HuH-7 (cell line): ENCODE measurements at regions not wholly inside any gene's neighbourhood (a gene's known extent, or its start where the extent isn't known, plus 50 kb on each side); places are given as distances from the start of the nearest gene placed in this dataset.

Experiments used
- DNase-seq: peaks from one replicate; pipeline ENCODE4 v3.0.0; 2011; ENCODE audit warnings: low spot score

- DNase-seq: no peak
Observed at GRCh38 chr18:64615021-64615420, 466.1 kb upstream of the LINC00305 start.

GRCh38 chr18:64614446-64614845 lies 465.6 kb upstream of the LINC00305 start:
- no peak for DNase-seq

- no peak for DNase-seq
Observed at GRCh38 chr18:64592246-64592645, 443.4 kb upstream of the LINC00305 start.

GRCh38 chr18:64589000-64589399 lies 440.1 kb upstream of the LINC00305 start:
- DNase-seq: no peak

GRCh38 chr18:64566456-64566855 lies 417.6 kb upstream of the LINC00305 start:
- no peak for DNase-seq

GRCh38 chr18:64562651-64563050 lies 413.8 kb upstream of the LINC00305 start:
- DNase-seq: no peak

- DNase-seq: no peak
Observed at GRCh38 chr18:64546451-64546850, 397.6 kb upstream of the LINC00305 start.

- DNase-seq: no peak
Observed at GRCh38 chr18:64539847-64540246, 391.0 kb upstream of the LINC00305 start.

- DNase-seq: no peak
Observed at GRCh38 chr18:64528646-64529045, 379.8 kb upstream of the LINC00305 start.

- DNase-seq: no peak
Observed at GRCh38 chr18:64519201-64519600, 370.3 kb upstream of the LINC00305 start.

GRCh38 chr18:64518191-64518590 lies 369.3 kb upstream of the LINC00305 start:
- no peak for DNase-seq

GRCh38 chr18:64513401-64513800 lies 364.5 kb upstream of the LINC00305 start:
- no peak for DNase-seq

GRCh38 chr18:64490207-64490606 lies 341.3 kb upstream of the LINC00305 start:
- no peak for DNase-seq

GRCh38 chr18:64488698-64489097 lies 339.8 kb upstream of the LINC00305 start:
- no peak for DNase-seq

GRCh38 chr18:64474773-64475172 lies 325.9 kb upstream of the LINC00305 start:
- DNase-seq: no peak

GRCh38 chr18:64474255-64474654 lies 325.4 kb upstream of the LINC00305 start:
- no peak for DNase-seq

- DNase-seq: no peak
Observed at GRCh38 chr18:64449434-64449833, 300.5 kb upstream of the LINC00305 start.

- no peak for DNase-seq
Observed at GRCh38 chr18:64444819-64445218, 295.9 kb upstream of the LINC00305 start.

- no peak for DNase-seq
Observed at GRCh38 chr18:64438178-64438577, 289.3 kb upstream of the LINC00305 start.

GRCh38 chr18:64436111-64436510 lies 287.2 kb upstream of the LINC00305 start:
- DNase-seq: no peak

- DNase-seq: no peak
Observed at GRCh38 chr18:64419156-64419555, 270.3 kb upstream of the LINC00305 start.

- DNase-seq: no peak
Observed at GRCh38 chr18:64416990-64417389, 268.1 kb upstream of the LINC00305 start.

- DNase-seq: no peak
Observed at GRCh38 chr18:64415218-64415617, 266.3 kb upstream of the LINC00305 start.

GRCh38 chr18:64410685-64411084 lies 261.8 kb upstream of the LINC00305 start:
- no peak for DNase-seq

- DNase-seq: no peak
Observed at GRCh38 chr18:64409511-64409910, 260.6 kb upstream of the LINC00305 start.
